ENCODE measurements at regions not wholly inside any gene's neighbourhood (a gene's known extent, or its start where the extent isn't known, plus 50 kb on each side); places are given as distances from the start of the nearest gene placed in this dataset.

DNA sequence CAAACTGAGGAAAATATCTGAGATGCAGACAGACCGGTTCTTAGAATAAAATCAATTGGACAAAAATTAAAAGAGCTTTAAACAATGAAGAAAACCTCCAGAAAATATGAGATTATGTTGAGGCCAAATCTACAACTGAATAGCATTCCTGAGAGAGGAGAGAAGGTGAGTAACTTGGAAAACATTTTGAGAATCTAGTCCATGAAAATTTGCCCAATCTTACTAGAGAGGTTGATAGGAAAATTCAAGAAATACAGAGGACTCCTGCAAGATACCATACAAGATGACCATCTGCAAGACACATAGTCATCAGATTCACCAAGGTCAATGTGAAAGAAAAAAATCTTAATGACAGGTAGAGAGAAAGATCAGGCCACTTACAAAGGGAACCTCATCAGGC, 437.7 kb upstream of the ADGRB3 start:
- TF ChIP-seq, protein P1, sequence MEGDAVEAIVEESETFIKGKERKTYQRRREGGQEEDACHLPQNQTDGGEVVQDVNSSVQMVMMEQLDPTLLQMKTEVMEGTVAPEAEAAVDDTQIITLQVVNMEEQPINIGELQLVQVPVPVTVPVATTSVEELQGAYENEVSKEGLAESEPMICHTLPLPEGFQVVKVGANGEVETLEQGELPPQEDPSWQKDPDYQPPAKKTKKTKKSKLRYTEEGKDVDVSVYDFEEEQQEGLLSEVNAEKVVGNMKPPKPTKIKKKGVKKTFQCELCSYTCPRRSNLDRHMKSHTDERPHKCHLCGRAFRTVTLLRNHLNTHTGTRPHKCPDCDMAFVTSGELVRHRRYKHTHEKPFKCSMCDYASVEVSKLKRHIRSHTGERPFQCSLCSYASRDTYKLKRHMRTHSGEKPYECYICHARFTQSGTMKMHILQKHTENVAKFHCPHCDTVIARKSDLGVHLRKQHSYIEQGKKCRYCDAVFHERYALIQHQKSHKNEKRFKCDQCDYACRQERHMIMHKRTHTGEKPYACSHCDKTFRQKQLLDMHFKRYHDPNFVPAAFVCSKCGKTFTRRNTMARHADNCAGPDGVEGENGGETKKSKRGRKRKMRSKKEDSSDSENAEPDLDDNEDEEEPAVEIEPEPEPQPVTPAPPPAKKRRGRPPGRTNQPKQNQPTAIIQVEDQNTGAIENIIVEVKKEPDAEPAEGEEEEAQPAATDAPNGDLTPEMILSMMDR (IDR thresholded peaks at IDR 0.05; ENCODE audit: poor library complexity) = no peak
- no peak for TF ChIP-seq EZH2 (IDR thresholded peaks at IDR 0.05; ENCODE audit: borderline replicate concordance)

Data from hepatocyte (in vitro differentiated cells).